Neuronal stem cell (in vitro differentiated cells): ENCODE measurements at regions not wholly inside any gene's neighbourhood (a gene's known extent, or its start where the extent isn't known, plus 50 kb on each side); places are given as distances from the start of the nearest gene placed in this dataset.

Source experiments
- DNase-seq: peaks from one replicate; pipeline ENCODE4 v3.0.0-alpha.2; 2013; ENCODE audit warnings: low spot score
- H2AFZ ChIP-seq: one replicate; pipeline ENCODE4 v1.6.1; 2013; ENCODE audit warnings: mild to moderate bottlenecking, low read length, inconsistent platforms
- H2AK5ac ChIP-seq: 2 replicates; pipeline ENCODE4 v1.6.1; 2013; ENCODE audit warnings: low read depth, mild to moderate bottlenecking, inconsistent platforms, low read length, moderate library complexity, mixed read lengths
- H2BK120ac ChIP-seq: 2 replicates; pipeline ENCODE4 v1.6.1; 2013; ENCODE audit warnings: low read depth, mild to moderate bottlenecking, inconsistent platforms, low read length, moderate library complexity, mixed read lengths
- H2BK12ac ChIP-seq: one replicate; pipeline ENCODE4 v1.6.1; 2013; ENCODE audit warnings: low read length, inconsistent platforms
- H2BK15ac ChIP-seq: 2 replicates; pipeline ENCODE4 v1.6.1; 2013; ENCODE audit warnings: mild to moderate bottlenecking, low read length, inconsistent platforms, mixed read lengths
- H2BK5ac ChIP-seq: one replicate; pipeline ENCODE4 v1.6.1; 2013; ENCODE audit warnings: inconsistent platforms, mild to moderate bottlenecking, low read length, moderate library complexity
- H3K14ac ChIP-seq: one replicate; pipeline ENCODE4 v1.6.1; 2013; ENCODE audit warnings: low read length, inconsistent platforms
- H3K18ac ChIP-seq: 2 replicates; pipeline ENCODE4 v1.6.1; 2013; ENCODE audit warnings: low read length, inconsistent platforms
- H3K23ac ChIP-seq: 2 replicates; pipeline ENCODE4 v1.6.1; 2013; ENCODE audit warnings: low read depth, mild to moderate bottlenecking, mixed read lengths, low read length, inconsistent platforms; ENCODE audit not compliant: poor library complexity
- H3K27ac ChIP-seq: replicated peaks from 3 replicates; pipeline ENCODE4 v1.5.1; 2013; ENCODE audit warnings: low read length, inconsistent platforms
- H3K27me3 ChIP-seq, 3 experiments: 2 replicates each; pipeline ENCODE4 v1.6.1; 2013; ENCODE audit warnings: low read length in 3 of 3, mild to moderate bottlenecking in 2 of 3, inconsistent platforms in 1 of 3, low read depth in 1 of 3, mixed read lengths in 1 of 3, moderate library complexity in 1 of 3; ENCODE audit not compliant: control insufficient read depth in 3 of 3, insufficient read depth in 3 of 3
- H3K36me3 ChIP-seq, 2 donors: replicated peaks in 1 of 2; 2 replicates each; pipeline ENCODE4 v1.6.1; 2013; ENCODE audit warnings: low read length in 2 of 2; ENCODE audit not compliant: control insufficient read depth in 2 of 2, insufficient read depth in 2 of 2
- H3K4ac ChIP-seq: 2 replicates; pipeline ENCODE4 v1.6.1; 2013; ENCODE audit warnings: inconsistent platforms, mild to moderate bottlenecking, low read length, moderate library complexity
- H3K4me1 ChIP-seq, 2 donors: 1 replicate in 1 of 2; 2 replicates in 1 of 2; pipeline ENCODE4 v1.6.1; 2013; ENCODE audit warnings: low read length in 2 of 2, low read depth in 1 of 2; ENCODE audit not compliant: control insufficient read depth in 2 of 2, insufficient read depth in 1 of 2
- H3K4me2 ChIP-seq: one replicate; pipeline ENCODE4 v1.6.1; 2013; ENCODE audit warnings: mild to moderate bottlenecking, low read length, inconsistent platforms; ENCODE audit not compliant: insufficient read depth, poor library complexity, severe bottlenecking
- H3K4me3 ChIP-seq, 2 donors: 2 replicates each; pipeline ENCODE4 v1.5.1; 2013; ENCODE audit warnings: low read length in 2 of 2, mild to moderate bottlenecking in 2 of 2, inconsistent platforms in 1 of 2, moderate library complexity in 1 of 2
- H3K79me1 ChIP-seq: one replicate; pipeline ENCODE4 v1.6.1; 2013; ENCODE audit warnings: low read depth, mild to moderate bottlenecking, inconsistent platforms, low read length, moderate library complexity
- H3K9ac ChIP-seq: one replicate; pipeline ENCODE4 v1.6.1; 2013; ENCODE audit warnings: mild to moderate bottlenecking, low read depth, low read length, inconsistent platforms; ENCODE audit not compliant: poor library complexity
- H3K9me3 ChIP-seq, 2 donors: replicated peaks in 1 of 2; 2 replicates each; pipeline versions ENCODE3 to v1.6.1; 2013; ENCODE audit warnings: low read length in 2 of 2, mild to moderate bottlenecking in 2 of 2, inconsistent platforms in 1 of 2, low read depth in 1 of 2, mixed read lengths in 1 of 2, moderate library complexity in 1 of 2; ENCODE audit not compliant: control insufficient read depth in 2 of 2, insufficient read depth in 1 of 2
- H4K8ac ChIP-seq: one replicate; pipeline ENCODE4 v1.6.1; 2013; ENCODE audit warnings: low read depth, mild to moderate bottlenecking, inconsistent platforms, low read length, moderate library complexity
- H4K91ac ChIP-seq: one replicate; pipeline ENCODE4 v1.6.1; 2013; ENCODE audit warnings: low read length, low read depth, mild to moderate bottlenecking, inconsistent platforms; ENCODE audit not compliant: poor library complexity
- WGBS, 2 donors: extraction: QIAGEN DNeasy Blood & Tissue Kit; methylation state at CpG; one replicate each; pipeline ENCODE4 v1.1.7; 2013; ENCODE audit warnings: missing lambda C conversion rate in 2 of 2, mixed read lengths in 1 of 2; ENCODE audit not compliant: insufficient read length in 2 of 2, insufficient replicate concordance in 1 of 2; ENCODE audit errors: extremely low coverage in 2 of 2; 5-methylcytosine and 5-hydroxymethylcytosine counted together

DNA sequence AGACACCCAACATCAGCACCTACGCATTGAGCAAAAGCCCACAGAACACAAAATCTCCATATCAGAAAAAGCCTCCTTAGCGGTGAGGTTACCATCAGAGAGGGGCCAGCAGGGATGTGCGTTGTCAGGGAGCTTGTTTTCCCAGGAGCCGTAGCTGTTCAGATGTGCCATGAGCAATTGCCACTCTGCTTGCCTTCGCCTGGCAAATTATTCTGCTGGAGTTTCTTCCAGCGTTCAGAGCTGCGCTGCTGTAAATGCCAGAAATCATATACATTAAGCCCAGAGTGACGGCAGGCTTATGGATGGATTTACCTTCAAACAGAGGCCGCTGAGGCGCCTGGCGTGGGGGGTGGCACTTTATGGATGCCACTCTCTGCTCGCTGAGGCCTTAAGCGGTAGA, 632.3 kb downstream of the BCOR start:
- no peak overlapping the region for H3K23ac ChIP-seq
- H2AK5ac ChIP-seq = no peak overlapping the region
- no CpG with 5 or more reads among the region's 13 CpGs for WGBS, 2 donors
- H3K36me3 ChIP-seq = no peaks in the 10 kb centered on the region
- H2BK15ac ChIP-seq = no peak overlapping the region
- no peak overlapping the region for H4K8ac ChIP-seq
- no peak overlapping the region for H3K4me3 ChIP-seq
- H3K27me3 ChIP-seq = peaks cover 0 to 9% (median 0%) of the 10 kb centered on the region in 3 experiments
- H3K27ac ChIP-seq = no peak overlapping the region
- H2BK120ac ChIP-seq = no peak overlapping the region
- H3K79me1 ChIP-seq = no peaks in the 10 kb centered on the region
- H3K18ac ChIP-seq = no peak overlapping the region
- H4K91ac ChIP-seq = no peak overlapping the region
- no peak overlapping the region for H2AFZ ChIP-seq
- no peak overlapping the region for H3K4me2 ChIP-seq
- H2BK12ac ChIP-seq = no peak overlapping the region
- H3K4me1 ChIP-seq = no peaks in the 10 kb centered on the region
- DNase-seq = no peak
- no peaks in the 10 kb centered on the region for H3K9me3 ChIP-seq
- H2BK5ac ChIP-seq = no peak overlapping the region
- no peak overlapping the region for H3K14ac ChIP-seq
- no peak overlapping the region for H3K4ac ChIP-seq
- H3K9ac ChIP-seq = no peak overlapping the region

- Histone ChIP-seq H2BK5ac (no peak overlapping the region), H3K4me2 (no peak overlapping the region), H2BK12ac (no peak overlapping the region)
These were observed 631.9 kb downstream of the BCOR start for GRCh38 chrX:39465906-39466305.

DNA sequence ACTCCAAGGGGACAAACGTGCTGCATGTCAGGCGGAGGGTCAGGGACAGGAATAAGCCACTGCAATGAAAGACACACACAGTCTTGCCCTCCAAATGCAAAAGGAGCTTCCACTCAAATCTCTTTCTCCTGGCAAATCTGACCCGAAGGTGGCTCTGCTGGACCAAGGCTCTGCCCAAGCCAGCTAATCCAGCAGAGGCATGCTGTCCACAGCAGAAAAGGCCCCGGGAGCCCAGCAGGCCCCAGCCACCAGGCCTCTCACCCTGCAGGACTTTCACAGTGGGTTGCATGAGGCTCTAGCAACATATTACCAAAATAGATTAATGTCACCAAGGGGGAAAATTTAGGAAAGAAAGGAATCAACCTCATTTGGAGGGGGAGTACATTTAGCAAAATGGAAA, 628.6 kb downstream of the BCOR start:
- Histone ChIP-seq H4K91ac (no peak overlapping the region), H3K23ac (no peak overlapping the region), H3K18ac (no peak overlapping the region), H2BK120ac (no peak overlapping the region), H3K27me3 (no peaks in the 10 kb centered on the region), H2BK12ac (no peak overlapping the region), H4K8ac (no peak overlapping the region), H2BK15ac (no peak overlapping the region), H3K27ac (no peak overlapping the region), H3K9me3 (no peaks in the 10 kb centered on the region), H3K14ac (no peak overlapping the region), H3K79me1 (no peaks in the 10 kb centered on the region), H3K9ac (no peak overlapping the region), H2AK5ac (no peak overlapping the region), H2AFZ (no peak overlapping the region), H3K4me1 (peaks cover 0 to under 1% of the 10 kb centered on the region in 2 donors), H2BK5ac (no peak overlapping the region), H3K4me3 (no peak overlapping the region), H3K36me3 (no peaks in the 10 kb centered on the region), H3K4ac (no peak overlapping the region), H3K4me2 (no peak overlapping the region)
- no CpG with 5 or more reads among the region's 4 CpGs for WGBS, 2 donors
- no peak for DNase-seq

More at GRCh38 chrX:39465906-39466305, 631.9 kb downstream of the BCOR start:
- Histone ChIP-seq H3K23ac (no peak overlapping the region), H3K18ac (no peak overlapping the region), H3K9me3 (no peaks in the 10 kb centered on the region), H2BK15ac (peak overlapping the region; percentile 81), H3K14ac (no peak overlapping the region), H4K8ac (no peak overlapping the region), H3K36me3 (no peaks in the 10 kb centered on the region), H3K4me1 (no peaks in the 10 kb centered on the region), H2BK120ac (no peak overlapping the region), H3K4ac (no peak overlapping the region), H3K9ac (no peak overlapping the region), H4K91ac (no peak overlapping the region), H3K4me3 (no peak overlapping the region), H2AFZ (no peak overlapping the region), H3K27me3 (peaks cover 0 to 9% (median 0%) of the 10 kb centered on the region in 3 experiments), H2AK5ac (no peak overlapping the region), H3K79me1 (no peaks in the 10 kb centered on the region), H3K27ac (no peak overlapping the region)
- WGBS, 2 donors = no CpG with 5 or more reads among the region's 4 CpGs
- DNase-seq = no peak

DNA sequence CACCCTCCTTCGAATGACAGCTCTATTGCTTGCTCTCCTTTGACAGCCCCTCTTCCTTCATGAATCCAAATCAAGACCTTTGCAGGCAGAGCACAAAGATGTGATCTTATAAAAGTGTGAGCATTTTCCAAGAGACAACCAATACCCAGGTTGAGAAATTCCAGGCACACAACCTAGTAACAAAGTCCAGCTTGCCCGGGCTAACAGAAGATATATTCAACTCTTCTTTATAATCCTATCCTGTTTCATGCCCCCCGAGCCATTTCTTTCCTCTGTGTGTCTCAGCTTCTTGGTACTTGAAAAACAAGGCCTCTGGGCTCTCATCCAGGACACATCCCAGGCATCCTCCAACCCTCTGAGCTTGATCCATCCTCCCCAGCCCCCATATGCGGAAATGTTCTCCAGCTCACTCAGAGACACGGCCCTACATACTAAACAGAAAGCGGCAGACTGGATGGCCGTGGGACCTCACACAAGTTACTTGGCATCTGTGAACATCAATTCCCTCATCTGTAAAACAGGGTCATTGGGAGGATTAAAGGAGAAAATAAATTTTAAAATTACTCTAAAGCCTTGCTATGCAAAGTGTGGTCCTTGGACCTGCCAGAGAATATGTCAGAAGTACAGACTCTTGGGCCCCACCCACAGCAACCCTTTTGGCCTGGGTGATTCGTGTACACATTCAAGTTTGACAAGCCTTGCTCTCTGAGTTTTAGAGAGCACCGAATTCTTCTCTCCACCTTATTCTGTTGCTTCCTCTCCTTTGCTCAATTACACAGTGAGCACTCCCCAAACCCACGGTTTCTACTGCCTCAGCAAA, 627.0 kb downstream of the BCOR start:
- Histone ChIP-seq H3K4me2 (no peak overlapping the region), H4K8ac (no peak overlapping the region), H3K27me3 (peaks cover 0 to 1% (median 0%) of the 10 kb centered on the region in 3 experiments), H2AFZ (no peak overlapping the region), H3K4me1 (peaks cover 0 to 11% of the 10 kb centered on the region in 2 donors), H3K14ac (no peak overlapping the region), H3K79me1 (no peaks in the 10 kb centered on the region), H3K23ac (no peak overlapping the region), H2BK15ac (no peak overlapping the region), H3K4me3 (no peak overlapping the region), H2AK5ac (no peak overlapping the region), H3K27ac (no peak overlapping the region), H3K36me3 (no peaks in the 10 kb centered on the region), H2BK12ac (no peak overlapping the region), H3K4ac (no peak overlapping the region), H2BK120ac (no peak overlapping the region), H2BK5ac (no peak overlapping the region), H4K91ac (no peak overlapping the region), H3K9me3 (no peaks in the 10 kb centered on the region), H3K18ac (no peak overlapping the region), H3K9ac (no peak overlapping the region)
- no CpG with 5 or more reads among the region's 10 CpGs for WGBS, 2 donors
- no peak for DNase-seq
